ENCODE measurements at regions not wholly inside any gene's neighbourhood (a gene's known extent, or its start where the extent isn't known, plus 50 kb on each side); places are given as distances from the start of the nearest gene placed in this dataset.
"Not testable (repeated sequence)": the region's sequence is repeated elsewhere in the genome, so short reads cannot be mapped to it uniquely, and the experiment has no call there.

DNA sequence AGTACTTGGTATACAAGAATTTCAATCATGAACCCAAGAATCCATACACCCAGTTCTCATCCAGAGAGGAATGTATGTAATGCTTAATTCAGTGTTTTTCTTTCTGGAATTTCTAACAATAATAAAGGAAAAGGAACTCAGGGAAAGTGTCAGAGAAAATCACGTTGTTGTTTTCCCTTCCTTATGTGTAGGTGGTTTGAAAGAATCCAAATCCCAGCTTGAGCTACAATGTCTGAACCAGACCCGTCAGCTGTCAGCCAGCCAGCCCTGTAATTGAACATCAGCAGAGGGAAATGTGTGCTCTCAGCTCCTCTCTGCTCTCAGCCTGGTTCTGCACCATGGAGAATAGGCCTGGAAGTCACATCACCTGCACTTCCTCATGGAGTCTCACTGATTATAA, 126.5 kb downstream of the TMEM30B start:
- no peak for DNase-seq

DNA sequence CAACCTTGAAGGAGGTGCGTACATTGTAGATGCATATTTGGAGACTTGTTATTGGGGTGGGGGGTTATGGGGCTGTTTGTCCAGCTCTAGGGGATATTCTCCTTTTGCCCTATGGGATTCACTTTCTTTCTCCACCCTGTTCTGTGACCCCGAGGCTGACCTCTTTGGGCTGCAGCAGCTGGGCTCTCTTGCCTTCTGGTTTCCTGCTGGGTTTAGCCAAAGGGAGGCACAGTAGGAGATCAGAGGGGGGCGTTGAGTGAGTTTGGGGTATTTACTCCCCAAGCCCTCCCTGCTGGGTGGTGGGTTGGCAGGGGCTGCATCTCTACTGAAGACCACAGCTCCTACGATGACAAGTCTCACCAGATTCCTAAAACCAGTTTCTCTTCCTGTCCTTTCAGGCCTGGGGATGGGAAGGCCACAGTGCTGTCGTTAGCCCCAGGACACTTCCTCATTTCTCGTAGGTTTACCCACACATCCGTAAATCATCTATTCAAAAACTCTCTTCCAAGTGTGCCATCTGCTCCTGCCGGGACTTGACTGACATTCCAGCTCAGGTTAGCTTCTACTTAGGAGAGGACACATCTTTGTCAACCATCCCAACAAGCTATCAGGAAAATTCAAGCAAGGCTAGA, 127.1 kb downstream of the TMEM30B start:
- no peak for DNase-seq

DNA sequence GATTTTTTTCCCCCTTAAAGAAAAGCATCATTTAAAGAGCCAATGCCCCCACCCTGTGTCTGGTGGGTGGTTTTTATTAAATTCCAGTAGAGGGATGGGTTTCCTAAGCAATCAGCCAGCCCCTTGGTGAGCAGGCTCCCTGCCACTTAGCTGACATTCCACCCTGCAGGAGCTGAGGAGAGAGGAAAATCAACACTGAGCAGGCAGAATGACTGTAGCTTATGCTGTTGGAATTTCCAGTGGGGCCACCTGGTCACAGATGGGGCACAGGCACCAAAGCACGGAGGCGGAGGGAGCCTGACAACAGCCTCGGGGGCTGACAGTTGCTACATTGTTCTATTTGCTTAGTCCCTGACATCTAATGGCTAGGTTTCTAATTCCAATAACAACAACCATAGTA, 127.7 kb downstream of the TMEM30B start:
- no peak for DNase-seq

DNA sequence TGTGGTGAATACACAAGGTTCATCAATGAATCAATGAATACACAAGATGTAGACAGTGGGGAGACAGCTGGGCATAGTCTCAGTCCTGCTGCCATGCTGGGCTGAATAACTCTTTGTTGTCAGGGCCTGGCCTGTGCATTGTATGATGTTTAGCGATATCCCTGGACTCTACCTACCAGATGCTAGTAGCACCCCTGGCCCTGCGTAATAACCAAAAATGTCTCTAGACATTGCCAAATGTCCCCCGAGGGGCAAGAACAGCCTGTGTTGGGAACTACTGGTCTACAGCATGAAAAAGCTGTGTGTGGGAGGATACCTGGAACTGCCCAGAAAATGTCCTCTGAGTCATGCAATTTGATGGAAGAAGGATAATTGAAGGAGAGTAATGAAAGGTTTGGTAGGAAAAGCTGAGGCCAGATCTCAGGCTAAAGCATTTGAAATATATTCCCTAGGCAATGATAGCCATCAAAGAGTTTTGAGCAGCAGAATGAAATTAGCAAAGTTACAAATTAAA, 128.2 kb downstream of the TMEM30B start:
- DNase-seq, result no peak

DNA sequence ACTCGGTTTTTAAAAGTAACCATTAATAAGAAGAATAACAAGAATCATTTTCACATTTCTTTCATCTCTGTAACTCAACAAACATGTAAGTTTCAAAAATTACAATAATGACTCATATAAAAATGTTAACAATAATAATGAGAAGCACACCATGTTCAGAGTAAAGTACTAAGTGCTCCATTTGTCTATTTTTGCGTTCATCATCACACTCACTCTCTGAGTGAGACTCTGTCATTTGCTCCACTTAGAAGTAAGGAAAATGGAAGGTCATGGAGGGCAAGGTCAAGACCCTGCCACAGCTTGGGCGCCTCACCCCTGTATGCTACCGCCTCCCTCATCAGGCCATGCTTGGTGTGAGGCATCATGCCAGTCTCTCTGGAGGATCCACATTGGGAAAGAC, 129.9 kb downstream of the TMEM30B start:
- DNase-seq, result no peak

DNA sequence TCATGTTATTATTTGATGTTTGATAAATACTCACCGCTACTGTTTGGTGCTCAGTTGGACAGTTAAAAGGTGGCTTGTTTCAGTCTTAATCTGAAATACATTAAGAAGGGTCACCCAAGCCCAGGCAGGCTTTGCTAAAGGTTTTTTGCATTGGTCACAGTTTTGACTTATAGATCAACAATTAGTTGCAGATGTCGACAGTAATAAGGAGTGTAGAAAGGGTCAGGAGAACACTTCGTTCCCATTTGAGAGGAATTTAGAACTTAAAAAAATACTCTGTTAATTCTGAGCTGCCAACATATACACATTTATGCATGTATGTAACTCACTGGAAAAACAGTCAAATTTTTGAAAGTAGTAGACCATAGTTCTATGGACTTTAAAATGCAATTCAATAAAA, 130.3 kb downstream of the TMEM30B start:
- no peak for DNase-seq

DNA sequence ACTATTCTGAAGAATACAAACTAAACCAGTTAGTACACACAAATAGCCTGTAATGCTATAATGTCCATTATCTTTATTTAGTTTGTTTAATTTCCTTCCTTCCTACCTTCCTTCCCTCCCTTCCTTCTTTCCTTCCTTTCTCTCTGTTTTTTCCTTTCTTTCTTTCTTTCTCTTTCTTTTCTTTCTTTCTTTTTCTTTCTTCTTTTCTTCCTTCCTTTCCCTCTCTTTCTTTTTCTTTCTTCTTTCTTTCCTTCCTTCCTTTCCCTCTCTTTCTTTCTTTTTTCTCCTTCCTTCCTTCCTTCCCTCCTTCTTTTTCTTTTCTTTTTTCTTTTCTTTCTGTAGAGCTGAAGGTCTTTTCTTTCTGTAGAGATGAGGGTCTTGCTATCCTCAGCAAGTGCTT, 131.2 kb downstream of the TMEM30B start:
- DNase-seq, result no peak

DNA sequence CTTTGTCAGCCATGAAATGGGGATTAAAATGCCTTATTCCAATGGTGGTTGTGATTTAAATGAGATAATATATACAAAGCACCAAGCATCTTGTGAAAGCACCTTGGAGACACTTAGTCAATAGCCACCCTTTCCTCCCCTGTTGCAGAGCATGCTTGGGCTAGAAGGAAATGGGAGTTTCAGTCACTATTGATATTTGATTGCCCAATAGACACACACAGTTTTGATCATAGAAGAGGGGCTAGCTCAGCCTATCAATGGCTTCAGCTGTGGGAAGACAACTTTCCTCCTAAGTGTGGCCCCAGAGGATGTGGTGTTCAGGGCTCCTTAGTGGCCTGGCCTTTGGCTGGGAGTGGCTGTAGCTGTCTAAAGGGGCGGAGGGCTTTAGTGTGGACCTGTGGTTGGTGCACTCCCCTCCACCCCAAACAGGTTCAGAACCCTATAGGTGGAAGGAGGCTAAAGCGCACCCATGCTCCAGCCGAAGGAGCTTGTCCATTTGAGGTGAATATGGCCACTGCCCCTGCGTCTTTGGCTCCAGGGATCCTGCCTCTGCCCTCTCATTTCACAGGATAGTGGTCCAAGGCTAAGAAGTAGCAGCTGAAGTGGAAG, 132.3 kb downstream of the TMEM30B start:
- no peak for DNase-seq

DNA sequence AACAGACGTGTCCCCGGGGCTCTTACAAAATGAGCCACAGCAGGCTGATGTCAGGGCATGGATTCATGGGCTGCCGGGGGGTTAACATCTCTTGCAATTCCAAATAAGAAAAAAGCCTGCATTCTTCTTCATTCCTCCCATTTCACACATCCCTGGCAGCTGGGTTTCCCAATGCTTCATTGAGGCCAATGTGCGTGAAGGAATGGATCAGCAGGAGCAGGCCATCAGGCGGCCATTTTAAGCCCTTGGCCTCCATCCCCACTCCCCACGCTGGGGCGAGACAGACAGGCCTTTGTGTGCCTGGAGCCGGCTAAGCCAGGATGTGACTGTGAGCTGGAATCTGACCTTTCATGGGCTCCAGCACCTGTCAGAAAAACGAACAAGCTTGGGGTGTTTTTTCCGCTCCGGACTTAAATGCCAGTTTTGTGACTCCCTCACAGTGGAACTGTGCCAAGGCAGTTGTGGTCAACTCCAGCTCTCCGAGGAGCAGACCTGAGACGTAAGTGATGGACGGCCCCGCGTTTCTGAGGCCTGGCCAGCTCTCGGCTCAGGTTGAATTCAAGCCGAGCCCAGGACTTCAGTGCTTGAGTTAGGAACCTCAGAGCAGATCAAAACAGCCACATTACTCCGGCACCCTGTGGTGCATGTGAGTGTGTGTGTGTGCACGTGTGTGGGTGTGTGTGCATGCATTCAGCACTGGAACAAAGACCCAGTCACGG, 133.1 kb downstream of the TMEM30B start:
- no peak for DNase-seq

DNA sequence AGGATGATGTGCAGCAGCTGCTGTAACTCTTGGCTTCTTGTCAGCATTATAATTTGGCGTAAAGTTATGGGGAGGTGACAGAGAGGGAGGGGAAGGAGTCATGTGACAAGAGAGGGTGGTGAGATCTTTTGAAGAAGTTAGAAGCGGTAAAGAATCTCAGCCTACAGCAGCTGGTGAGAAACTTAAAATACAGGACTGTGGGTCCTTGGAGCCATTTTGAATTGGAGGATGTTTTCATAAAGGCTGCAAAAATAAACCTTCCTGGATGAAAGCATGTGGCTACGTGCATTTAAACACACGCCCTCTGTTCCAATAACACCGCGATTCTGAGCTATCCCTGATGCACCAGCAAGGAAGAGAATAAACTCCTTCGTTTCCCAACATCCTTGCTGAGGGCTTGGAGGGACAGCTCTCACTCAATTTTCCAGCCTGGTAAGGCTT, 133.7 kb downstream of the TMEM30B start:
- no peak for DNase-seq

DNA sequence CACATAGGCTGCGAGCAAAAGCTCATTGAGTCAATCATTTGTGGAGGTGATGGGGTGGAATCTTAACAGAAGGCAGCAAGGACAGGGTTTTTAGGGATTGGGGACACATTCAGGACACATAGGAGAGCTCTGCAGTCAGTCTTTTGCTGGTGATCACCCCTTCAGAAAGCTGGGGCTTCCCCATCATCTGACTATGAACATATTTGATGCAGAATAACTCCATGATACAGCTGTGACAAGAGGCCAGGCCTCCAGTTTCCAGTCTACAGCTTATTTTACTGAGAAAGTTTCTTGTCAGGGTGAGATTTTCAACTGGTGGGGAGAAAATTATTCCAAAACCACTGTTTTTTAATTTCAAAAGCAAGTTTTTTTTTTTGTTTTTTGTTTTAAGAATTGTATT, 134.2 kb downstream of the TMEM30B start:
- DNase-seq, result no peak

DNA sequence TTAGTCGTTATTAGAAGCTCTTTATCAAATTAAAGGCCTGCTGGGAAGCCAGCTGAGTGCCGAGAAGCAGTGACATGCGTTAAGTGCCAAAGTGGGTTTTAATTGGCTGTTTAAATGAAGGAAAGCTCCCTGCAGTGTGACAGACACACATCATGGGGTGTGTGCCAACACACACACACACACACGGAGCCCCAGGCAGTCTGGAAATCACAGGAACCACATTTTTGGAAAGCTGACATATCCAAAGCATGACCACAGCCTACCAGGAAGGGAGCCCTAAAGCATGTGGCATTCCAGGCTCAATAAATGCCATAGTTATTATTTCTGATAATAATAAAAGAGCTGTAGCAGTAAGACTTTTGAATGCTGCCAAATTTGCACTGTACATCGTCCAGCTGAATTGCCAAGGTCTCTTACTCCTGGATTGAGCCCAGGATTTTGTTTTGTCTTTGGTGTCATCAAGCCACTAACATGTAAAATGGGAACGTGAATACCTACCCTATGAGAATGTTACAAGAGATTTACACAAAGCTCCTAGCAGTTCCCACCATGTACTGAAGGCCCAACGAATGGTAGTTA, 135.1 kb downstream of the TMEM30B start:
- peak; percentile 84 for DNase-seq

DNA sequence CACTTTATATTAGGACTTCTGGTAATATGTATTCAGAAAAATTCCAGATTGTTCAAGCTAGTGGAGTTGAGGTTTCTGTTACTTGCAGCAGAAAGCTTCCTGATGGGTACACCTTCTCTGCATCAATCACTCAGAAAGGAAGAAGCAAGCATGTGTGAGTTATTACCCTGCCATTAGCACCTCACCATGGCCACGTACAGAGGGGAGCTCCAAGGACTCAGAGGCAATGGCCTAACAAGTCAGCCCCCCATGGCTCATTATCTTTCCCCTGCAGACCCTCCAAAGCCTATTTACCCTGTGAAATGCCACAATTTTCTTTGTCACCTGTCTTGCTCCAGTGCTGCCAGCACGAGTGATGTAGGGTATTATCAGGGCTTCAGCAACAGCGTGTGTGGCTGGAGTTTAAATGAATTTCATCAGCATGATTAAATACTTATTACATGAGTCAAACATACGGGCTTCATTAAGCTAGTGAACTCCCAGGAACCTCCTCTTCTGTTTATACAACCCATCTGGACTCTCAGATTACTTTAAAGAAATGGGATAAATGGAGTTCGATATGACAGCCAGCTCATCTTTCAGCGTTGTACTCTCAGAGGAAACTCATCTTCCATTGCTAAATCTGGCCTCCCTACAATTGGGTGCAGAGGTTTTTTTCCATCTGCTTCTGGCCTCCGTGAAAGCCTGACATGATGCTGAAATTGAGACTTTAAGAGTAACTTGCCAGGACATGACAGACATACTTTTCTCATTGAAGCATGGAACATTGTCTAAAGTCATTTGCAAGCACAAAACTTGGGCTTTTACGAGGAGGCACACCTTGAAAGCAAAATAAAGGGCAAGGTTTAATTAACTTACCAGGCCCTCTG, 135.9 kb downstream of the TMEM30B start:
- DNase-seq, result no peak

DNA sequence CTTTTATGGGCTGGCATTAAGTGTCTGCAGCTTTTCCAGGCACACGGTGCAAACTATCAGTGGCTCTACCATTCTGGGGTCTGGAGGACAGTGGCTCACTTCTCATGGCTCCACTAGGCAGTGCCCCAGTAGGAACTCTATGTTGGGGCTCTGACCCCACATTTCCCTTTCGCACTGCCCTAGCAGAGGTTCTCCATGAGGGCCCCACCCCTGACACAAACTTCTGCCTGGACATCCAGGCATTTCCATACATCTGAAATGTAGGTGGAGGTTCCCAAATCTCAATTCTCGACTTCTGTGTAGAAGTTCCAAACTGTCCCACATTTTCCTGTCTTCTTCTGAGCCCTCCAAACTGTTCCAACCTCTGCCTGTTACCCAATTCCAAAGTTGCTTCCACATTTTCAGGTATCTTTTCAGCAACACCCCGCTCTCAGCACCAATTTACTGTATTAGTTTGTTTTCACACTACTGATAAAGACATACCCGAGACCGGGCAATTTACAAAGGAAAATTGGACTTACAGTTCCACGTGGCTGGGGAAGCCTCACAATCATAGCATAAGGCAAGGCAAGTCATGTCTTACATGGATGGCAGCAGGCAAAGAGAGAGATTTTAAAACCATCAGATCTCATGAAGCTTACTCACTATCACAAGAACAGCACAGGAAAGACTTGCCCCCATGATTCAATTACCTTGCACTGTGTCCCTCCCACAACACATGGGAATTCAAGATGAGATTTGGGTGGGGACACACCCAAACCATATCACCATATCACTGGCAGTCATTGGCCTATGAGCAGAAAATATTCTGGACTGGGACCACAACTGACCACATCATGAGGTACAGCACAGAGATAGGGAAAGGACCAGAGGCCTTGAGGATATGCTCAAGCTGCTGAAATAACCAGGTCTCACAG, 136.8 kb downstream of the TMEM30B start:
- not testable (repeated sequence) for DNase-seq

DNA sequence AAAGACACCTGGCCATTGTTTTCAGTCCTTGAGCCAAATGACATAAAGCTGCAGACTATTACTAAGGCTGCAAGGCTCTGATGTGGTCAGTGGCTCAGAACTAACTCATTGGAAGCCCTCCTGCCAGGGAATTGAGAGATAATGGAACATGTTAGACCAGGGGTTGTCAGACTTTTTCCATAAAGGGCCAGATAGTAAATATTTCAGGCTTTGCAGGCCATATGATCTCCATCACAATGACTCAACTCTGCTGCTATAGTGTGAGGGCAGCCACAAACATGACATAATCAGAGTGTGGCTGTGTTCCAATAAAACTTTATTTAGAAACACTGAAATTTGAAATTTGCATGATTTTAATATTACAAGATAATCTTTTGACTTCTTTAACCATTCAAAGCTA, 140.3 kb downstream of the TMEM30B start:
- no peak for DNase-seq

DNA sequence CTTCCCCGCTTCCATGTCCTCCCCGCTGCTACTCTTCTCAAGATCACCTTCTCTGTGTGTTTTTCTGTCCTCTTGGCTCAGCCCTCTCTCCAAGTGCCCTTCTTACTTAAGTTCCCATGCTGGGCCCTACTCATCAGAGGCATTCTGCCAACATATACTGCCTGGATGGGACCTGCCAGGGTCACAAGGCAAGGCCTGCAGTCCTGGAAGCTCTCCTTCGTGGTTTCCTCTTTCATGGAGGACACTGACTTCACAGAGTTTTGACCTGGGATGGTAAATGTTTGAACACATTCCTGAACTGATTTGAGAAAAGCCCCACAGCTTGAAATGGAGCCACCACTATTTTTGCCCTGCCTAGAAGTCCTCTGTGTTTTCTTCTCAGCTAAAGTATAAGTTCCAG, 140.9 kb downstream of the TMEM30B start:
- no peak for DNase-seq

DNA sequence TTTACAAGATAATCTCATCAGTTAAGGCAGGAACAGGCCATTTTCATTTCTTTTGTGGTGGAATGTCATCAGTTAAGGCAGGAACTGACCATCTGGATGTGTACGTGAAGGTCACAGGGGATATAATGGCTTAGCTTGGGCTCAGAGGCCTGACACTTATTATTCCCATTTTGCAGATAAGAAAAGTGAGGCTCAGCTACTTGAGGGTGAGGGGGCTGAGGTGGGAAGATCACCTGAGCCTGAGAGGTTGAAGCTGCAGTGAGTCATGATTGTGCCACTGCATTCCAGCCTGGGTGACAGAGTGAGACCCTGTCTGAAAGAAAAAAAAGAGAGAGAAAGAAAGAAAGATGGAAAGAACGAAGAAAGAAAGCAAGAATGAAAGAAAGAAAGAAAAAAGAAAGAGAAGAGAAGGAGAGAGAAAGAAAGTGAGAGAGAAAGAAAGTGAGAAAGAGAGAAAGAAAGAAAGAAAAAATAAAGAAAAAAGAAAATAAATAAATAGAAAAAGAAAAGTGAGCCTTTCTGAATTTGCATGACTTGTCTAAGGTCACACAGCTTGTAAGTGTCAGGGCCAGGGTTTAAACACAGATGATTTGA, 142.0 kb downstream of the TMEM30B start:
- DNase-seq, result no peak

DNA sequence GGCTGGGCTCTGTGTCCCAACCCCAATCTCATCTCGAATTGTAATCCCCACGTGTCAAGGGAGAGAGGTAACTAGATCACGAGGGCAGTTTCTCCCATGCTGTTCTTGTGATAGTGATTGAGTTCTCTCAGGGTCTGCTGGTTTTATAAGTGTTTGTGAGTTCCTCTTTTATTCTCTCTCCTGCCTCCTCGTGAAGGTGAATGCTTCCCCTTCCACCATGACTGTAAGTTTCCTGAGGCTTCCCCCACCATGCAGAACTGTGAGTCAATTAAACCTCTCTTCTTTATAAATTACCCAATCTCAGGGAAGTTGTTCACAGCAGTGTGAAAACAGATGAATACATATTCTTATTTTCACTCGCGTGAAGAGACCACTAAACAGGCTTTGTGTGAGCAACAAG, 148.2 kb downstream of the TMEM30B start:
- DNase-seq, result no peak

DNA sequence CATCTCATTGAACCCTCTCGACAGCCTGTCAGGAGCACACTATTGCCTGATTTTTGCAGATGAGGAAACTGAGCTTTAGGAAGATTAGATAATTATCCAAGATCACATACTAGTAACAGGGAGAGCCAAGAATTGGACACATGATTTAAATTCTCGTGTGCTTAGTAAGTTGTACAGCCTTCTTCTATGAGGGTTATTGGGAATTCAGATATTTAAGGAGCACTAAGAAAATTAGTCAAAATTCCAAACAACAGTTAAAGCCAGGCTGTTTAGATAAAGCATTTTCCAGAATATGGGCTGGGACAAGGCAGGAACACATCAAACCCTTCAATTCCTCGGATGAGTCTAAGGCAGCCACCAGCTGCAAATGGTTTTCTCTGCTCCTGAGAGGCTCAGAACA, 148.8 kb downstream of the TMEM30B start:
- no peak for DNase-seq

DNA sequence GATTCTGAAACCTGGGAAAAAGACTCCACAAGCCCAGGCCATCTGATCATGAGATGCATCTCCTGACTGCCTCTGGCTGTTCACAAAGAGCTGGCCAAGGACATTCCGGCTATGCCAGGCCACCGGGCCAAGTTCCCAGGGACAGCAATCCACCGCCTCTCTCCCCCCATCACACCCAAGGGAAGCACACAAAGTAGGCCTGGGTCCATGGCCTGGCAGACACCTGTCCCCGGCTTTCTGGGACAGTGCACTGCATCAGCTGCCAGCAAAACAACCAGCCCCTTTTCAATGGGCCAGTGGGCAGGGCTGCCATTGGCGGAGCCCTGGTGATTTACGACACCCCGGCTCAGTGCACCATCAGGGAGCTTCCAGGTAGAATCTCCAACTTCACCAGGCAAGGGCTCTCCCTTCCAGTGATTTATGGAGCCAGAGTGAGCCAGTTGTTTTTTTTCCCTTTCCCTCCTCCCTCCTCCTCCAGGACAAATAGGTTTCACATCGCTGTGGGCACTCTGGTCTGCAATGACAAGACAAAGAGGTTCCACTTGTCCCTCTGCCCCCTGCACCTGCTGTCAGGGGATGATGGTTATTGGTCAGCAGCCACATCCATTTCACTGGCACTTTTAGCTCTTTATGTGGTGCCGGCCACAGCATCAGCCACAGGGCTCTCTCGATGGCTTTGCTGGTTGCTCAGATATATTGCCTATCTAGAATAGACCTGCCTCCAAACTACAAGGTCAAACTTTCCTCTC, 149.6 kb downstream of the SLC38A6 start:
- no peak for DNase-seq
